GM12891 (cell line): ENCODE measurements at regions not wholly inside any gene's neighbourhood (a gene's known extent, or its start where the extent isn't known, plus 50 kb on each side); places are given as distances from the start of the nearest gene placed in this dataset.

ENCODE experiments used
- POLR2A ChIP-seq: IDR thresholded peaks from 2 replicates; pipeline ENCODE4 v1.6.1; 2011; ENCODE audit warnings: low read depth, low read length, control low read depth
- POLR2AphosphoS5 ChIP-seq: IDR thresholded peaks from 2 replicates; pipeline ENCODE4 v1.6.1; 2011; ENCODE audit warnings: low read depth, low read length, control low read depth
- POU2F2 ChIP-seq: IDR thresholded peaks from 2 replicates; pipeline ENCODE4 v1.6.1; 2011; ENCODE audit warnings: low read depth, mild to moderate bottlenecking, control low read depth, low read length, moderate library complexity
- SPI1 ChIP-seq: IDR thresholded peaks from 2 replicates; pipeline ENCODE4 v1.6.1; 2011; ENCODE audit warnings: low read depth, low read length, control low read depth
- TAF1 ChIP-seq: IDR thresholded peaks from 2 replicates; pipeline ENCODE4 v1.6.1; 2011; ENCODE audit warnings: low read depth, low read length, control low read depth

DNA sequence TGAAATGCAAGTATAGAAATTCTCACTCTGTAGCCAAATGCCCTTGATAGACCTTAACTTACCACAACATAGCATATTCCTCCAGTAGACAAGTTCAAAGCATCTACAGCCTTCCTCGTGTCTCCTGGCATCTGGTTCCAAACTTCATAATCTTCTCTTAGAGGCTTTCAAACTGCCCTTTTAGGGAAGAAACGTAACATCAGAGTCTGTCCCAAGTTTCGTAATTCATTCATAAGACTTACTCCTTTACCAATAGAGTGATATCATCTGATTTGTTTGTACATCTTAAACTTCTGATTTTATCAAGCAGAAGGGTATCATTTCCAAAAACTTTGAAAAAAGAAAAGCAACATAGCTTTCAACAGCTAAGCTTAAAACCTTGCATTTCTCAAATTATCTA lies 137.4 kb downstream of the SPRY2 start:
- no peak for TF ChIP-seq POLR2A
- no peak for TF ChIP-seq POLR2AphosphoS5
- TF ChIP-seq SPI1: no peak
- TF ChIP-seq POU2F2: no peak
- no peak for TF ChIP-seq TAF1
